BLaER1 treated with 17β-estradiol and CSF1 and Interleukin-3, amounts not matched to agents 10 nM and 100 nM (cell line): ENCODE measurements at regions not wholly inside any gene's neighbourhood (a gene's known extent, or its start where the extent isn't known, plus 50 kb on each side); places are given as distances from the start of the nearest gene placed in this dataset.
"Not testable (repeated sequence)": the region's sequence is repeated elsewhere in the genome, so short reads cannot be mapped to it uniquely, and the experiment has no call there.

Source experiments
- H3K27ac ChIP-seq, 11 experiments: shearing (Covaris generic); formaldehyde crosslinking; 2 replicates each; pipeline ENCODE4 v1.8.1; 2022
- H3K27me3 ChIP-seq, 11 experiments: shearing (Covaris generic); formaldehyde crosslinking; 2 replicates each; pipeline ENCODE4 v1.8.1; 2022
- H3K36me3 ChIP-seq, 11 experiments: shearing (Covaris generic); formaldehyde crosslinking; 2 replicates each; pipeline ENCODE4 v1.8.1; 2022
- H3K4me1 ChIP-seq, 10 experiments: shearing (Covaris generic); formaldehyde crosslinking; 2 replicates each; pipeline ENCODE4 v1.8.1; 2022
- H3K4me2 ChIP-seq, 11 experiments: shearing (Covaris generic); formaldehyde crosslinking; 2 replicates each; pipeline ENCODE4 v1.8.1; 2022
- H3K4me3 ChIP-seq, 10 experiments: shearing (Covaris generic); formaldehyde crosslinking; 2 replicates each; pipeline ENCODE4 v1.8.1; 2022
- H3K9ac ChIP-seq, 11 experiments: shearing (Covaris generic); formaldehyde crosslinking; 2 replicates each; pipeline ENCODE4 v1.8.1; 2022
- H3K9me3 ChIP-seq, 11 experiments: shearing (Covaris generic); formaldehyde crosslinking; replicated peaks in 1 of 11; 2 replicates each; pipeline ENCODE4 v1.8.1; 2022
- H4K20me1 ChIP-seq, 11 experiments: shearing (Covaris generic); formaldehyde crosslinking; 2 replicates each; pipeline ENCODE4 v1.8.1; 2022
- Cebpa-rat ChIP-seq, 11 experiments: shearing (Covaris generic); IDR thresholded peaks; 2 replicates each; pipeline ENCODE4 v1.8.1; 2022

DNA sequence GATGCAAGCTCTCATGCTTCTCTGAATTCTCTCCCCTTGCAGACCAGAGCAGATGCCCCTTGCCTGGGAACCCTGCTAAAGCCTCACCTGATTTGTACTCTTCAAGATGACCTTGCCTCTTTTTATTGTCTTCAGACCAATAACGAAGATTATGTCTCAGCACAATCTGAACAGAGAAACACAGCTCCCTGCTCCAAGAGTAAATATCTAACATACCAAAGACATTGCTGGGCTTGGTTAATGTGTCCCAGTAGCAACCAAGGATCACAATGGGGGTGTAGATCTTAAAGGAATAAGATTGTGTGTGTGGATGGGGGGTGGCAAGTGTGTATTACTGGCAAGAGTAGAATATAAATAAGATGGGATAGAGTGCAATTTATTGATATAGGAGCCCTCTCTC lies 67.6 kb upstream of the LHFPL2 start:
- H3K27me3 ChIP-seq, result no peaks in the 10 kb centered on the region
- H3K4me2 ChIP-seq, result no peak overlapping the region
- no peaks in the 10 kb centered on the region for H3K9me3 ChIP-seq
- H3K27ac ChIP-seq, result no peak overlapping the region
- peaks cover 4 to 12% (median 10%) of the 10 kb centered on the region in 10 experiments; a peak in 15 of 20 replicates for H3K4me1 ChIP-seq
- H3K36me3 ChIP-seq, result no peaks in the 10 kb centered on the region
- H4K20me1 ChIP-seq, result no peaks in the 10 kb centered on the region
- TF ChIP-seq Cebpa-rat (IDR thresholded peaks at IDR 0.05), result no peak
- H3K4me3 ChIP-seq, result no peak overlapping the region
- H3K9ac ChIP-seq, result no peak overlapping the region

DNA sequence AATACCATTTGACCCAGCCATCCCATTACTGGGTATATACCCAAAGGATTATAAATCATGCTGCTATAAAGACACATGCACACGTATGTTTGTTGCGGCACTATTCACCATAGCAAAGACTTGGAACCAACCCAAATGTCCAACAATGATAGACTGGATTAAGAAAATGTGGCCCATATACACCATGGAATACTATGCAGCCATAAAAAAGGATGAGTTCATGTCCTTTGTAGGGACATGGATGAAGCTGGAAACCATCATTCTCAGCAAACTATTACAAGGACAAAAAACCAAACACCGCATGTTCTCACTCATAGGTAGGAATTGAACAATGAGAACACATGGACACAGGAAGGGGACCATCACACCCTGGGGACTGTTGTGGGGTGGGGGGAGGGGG lies 66.8 kb upstream of the LHFPL2 start:
- H3K4me1 ChIP-seq, H3K4me3 ChIP-seq, H3K9me3 ChIP-seq, H3K9ac ChIP-seq, H3K4me2 ChIP-seq, H3K27me3 ChIP-seq, H3K27ac ChIP-seq, H3K36me3 ChIP-seq, H4K20me1 ChIP-seq: not testable (repeated sequence)

DNA sequence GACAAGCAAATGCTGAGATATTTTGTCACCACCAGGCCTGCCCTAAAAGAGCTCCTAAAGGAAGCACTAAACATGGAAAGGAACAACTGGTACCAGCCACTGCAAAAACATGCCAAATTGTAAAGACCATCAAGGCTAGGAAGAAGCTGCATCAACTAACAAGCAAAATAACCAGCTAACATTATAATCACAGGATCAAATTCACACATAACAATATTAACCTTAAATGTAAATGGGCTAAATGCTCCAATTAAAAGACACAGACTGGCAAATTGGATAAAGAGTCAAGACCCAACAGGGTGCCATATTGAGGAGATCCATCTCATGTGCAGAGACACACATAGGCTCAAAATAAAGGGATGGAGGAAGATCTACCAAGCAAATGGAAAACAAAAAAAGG lies 63.1 kb upstream of the LHFPL2 start:
- not testable (repeated sequence) for H3K4me3 ChIP-seq, H3K27ac ChIP-seq, H3K27me3 ChIP-seq, H4K20me1 ChIP-seq, H3K4me2 ChIP-seq, H3K36me3 ChIP-seq, H3K4me1 ChIP-seq, H3K9ac ChIP-seq
- peaks cover 5 to 15% (median 12%) of the 10 kb centered on the region in 11 experiments; a peak in 14 of 22 replicates for H3K9me3 ChIP-seq

DNA sequence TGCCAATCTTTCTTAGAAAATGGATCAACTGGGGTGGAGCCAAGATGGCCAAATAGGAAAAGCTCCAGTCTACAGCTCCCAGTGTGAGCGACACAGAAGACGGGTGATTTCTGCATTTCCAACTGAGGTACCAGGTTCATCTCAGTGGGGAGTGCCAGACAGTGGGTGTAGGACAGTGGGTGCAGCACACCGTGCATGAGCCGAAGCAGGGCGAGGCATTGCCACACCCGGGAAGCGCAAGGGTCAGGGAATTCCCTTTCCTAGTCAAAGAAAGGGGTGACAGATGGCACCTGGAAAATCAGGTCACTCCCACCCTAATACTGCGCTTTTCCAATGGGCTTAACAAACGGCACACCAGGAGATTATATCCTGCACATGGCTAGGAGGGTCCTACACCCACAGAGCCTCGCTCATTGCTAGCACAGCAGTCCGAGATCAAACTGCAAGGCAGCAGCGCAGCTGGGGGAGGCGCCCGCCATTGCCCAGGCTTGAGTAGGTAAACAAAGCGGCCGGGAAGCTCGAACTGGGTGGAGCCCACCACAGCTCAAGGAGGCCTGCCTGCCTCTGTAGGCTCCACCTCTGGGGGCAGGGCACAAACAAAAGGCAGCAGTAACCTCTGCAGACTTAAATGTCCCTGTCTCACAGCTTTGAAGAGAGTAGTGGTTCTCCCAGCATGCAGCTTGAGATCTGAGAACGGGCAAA lies 61.3 kb upstream of the LHFPL2 start:
- H4K20me1 ChIP-seq, H3K36me3 ChIP-seq, H3K27ac ChIP-seq, H3K4me3 ChIP-seq, H3K4me1 ChIP-seq, H3K4me2 ChIP-seq, H3K27me3 ChIP-seq, H3K9ac ChIP-seq: not testable (repeated sequence)
- peaks cover 5 to 15% (median 12%) of the 10 kb centered on the region in 11 experiments; a peak in 14 of 22 replicates for H3K9me3 ChIP-seq

- no peak for TF ChIP-seq Cebpa-rat (IDR thresholded peaks at IDR 0.05)
- no peak overlapping the region for H3K4me3 ChIP-seq
- H3K4me1 ChIP-seq, result no peaks in the 10 kb centered on the region
These were observed 58.3 kb upstream of the LHFPL2 start for GRCh38 chr5:78706825-78707224.

GRCh38 chr5:78706381-78706780 lies 57.8 kb upstream of the LHFPL2 start:
- Histone ChIP-seq H3K27ac (no peak overlapping the region), H3K36me3 (no peaks in the 10 kb centered on the region), H4K20me1 (no peaks in the 10 kb centered on the region), H3K4me2 (no peak overlapping the region), H3K4me3 (no peak overlapping the region), H3K9me3 (peaks cover 5 to 15% (median 12%) of the 10 kb centered on the region in 11 experiments; a peak in 14 of 22 replicates), H3K9ac (no peak overlapping the region), H3K4me1 (no peaks in the 10 kb centered on the region), H3K27me3 (no peaks in the 10 kb centered on the region)
- no peak; a peak in 1 of 22 replicates for TF ChIP-seq Cebpa-rat (IDR thresholded peaks at IDR 0.05)

More at GRCh38 chr5:78706825-78707224, 58.3 kb upstream of the LHFPL2 start:
- Histone ChIP-seq H3K27ac (no peak overlapping the region), H3K36me3 (no peaks in the 10 kb centered on the region), H3K9ac (no peak overlapping the region), H3K27me3 (no peaks in the 10 kb centered on the region), H3K4me2 (no peak overlapping the region), H3K9me3 (peaks cover 5 to 15% (median 12%) of the 10 kb centered on the region in 11 experiments; a peak in 14 of 22 replicates), H4K20me1 (no peaks in the 10 kb centered on the region)

DNA sequence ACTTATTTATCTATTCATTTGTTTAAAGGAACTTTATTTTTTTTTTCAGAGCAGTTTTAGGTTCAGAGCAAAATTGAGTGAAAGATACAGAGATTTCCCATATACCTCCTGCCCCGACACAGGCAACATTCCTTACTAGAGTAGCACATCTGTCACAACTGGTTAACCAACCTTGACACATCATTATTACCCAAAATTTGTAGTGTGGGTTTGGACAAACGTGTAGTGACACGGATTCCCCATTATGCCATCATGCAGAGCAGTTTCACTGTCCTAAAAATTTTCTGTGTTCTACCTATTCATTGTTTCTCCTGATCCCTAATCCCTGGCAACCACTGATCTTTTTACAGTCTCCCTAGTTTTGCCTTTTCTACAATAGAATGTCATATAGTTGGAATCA lies 57.3 kb upstream of the LHFPL2 start:
- Histone ChIP-seq H3K4me3 (no peak overlapping the region), H3K36me3 (no peaks in the 10 kb centered on the region), H3K27me3 (no peaks in the 10 kb centered on the region), H3K4me2 (no peak overlapping the region), H3K27ac (no peak overlapping the region), H4K20me1 (no peaks in the 10 kb centered on the region), H3K4me1 (no peaks in the 10 kb centered on the region), H3K9ac (no peak overlapping the region), H3K9me3 (peaks cover 5 to 15% (median 12%) of the 10 kb centered on the region in 11 experiments; a peak in 14 of 22 replicates)
- no peak for TF ChIP-seq Cebpa-rat (IDR thresholded peaks at IDR 0.05)

DNA sequence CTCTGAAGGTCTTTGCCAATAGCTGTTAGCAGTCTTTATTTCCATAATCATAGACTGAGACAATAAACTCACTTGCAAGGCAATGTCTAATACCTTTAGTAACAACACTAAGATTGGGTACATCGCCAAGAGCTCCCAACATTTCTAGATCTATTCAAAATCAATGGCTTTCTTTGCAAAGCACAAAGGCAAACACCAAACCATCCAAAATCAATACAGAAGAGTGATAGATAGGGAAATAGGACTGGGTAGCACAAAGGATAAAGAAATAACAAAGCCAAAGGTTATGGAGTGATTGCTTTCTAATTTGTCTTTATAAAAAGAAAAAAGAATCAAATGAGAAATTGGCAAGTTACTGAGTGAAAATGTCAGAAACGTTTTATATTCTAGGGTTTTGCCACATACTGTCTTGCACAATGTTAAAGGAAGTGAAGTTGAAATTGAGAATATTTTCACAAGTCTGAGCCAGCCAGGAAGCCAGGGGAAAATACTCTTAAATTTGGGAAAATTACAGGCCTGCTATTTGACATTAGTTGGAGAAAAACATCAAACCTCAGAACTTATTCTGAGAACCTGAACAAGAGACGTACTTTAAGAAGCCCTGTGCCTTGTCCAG lies 53.3 kb upstream of the LHFPL2 start:
- Histone ChIP-seq H4K20me1 (no peaks in the 10 kb centered on the region), H3K9me3 (no peaks in the 10 kb centered on the region), H3K4me2 (no peak overlapping the region), H3K4me1 (peaks cover 0 to 8% (median 0%) of the 10 kb centered on the region in 10 experiments; a peak in 1 of 20 replicates), H3K4me3 (no peak overlapping the region), H3K36me3 (no peaks in the 10 kb centered on the region), H3K27me3 (no peaks in the 10 kb centered on the region), H3K9ac (no peak overlapping the region), H3K27ac (no peak overlapping the region)
- TF ChIP-seq Cebpa-rat (IDR thresholded peaks at IDR 0.05), result no peak

GRCh38 chr5:78699552-78700153 lies 51.1 kb upstream of the LHFPL2 start:
- no peak overlapping the region for H3K27ac ChIP-seq
- H3K9ac ChIP-seq, result no peak overlapping the region
- H3K36me3 ChIP-seq, result no peaks in the 10 kb centered on the region
- no peaks in the 10 kb centered on the region for H4K20me1 ChIP-seq
- H3K4me3 ChIP-seq, result no peak overlapping the region
- peaks cover 0 to 14% (median 5%) of the 10 kb centered on the region in 11 experiments; a peak in 9 of 22 replicates for H3K9me3 ChIP-seq
- H3K4me2 ChIP-seq, result peak overlapping the region in 1 of 11 experiments; percentile 23; a peak in 1 of 22 replicates
- H3K27me3 ChIP-seq, result no peaks in the 10 kb centered on the region
- TF ChIP-seq Cebpa-rat (IDR thresholded peaks at IDR 0.05), result no peak
- peaks cover 0 to 8% (median 0%) of the 10 kb centered on the region in 10 experiments; a peak in 1 of 20 replicates for H3K4me1 ChIP-seq
